ENCODE measurements at regions not wholly inside any gene's neighbourhood (a gene's known extent, or its start where the extent isn't known, plus 50 kb on each side); places are given as distances from the start of the nearest gene placed in this dataset.

- TF ChIP-seq, protein P1, sequence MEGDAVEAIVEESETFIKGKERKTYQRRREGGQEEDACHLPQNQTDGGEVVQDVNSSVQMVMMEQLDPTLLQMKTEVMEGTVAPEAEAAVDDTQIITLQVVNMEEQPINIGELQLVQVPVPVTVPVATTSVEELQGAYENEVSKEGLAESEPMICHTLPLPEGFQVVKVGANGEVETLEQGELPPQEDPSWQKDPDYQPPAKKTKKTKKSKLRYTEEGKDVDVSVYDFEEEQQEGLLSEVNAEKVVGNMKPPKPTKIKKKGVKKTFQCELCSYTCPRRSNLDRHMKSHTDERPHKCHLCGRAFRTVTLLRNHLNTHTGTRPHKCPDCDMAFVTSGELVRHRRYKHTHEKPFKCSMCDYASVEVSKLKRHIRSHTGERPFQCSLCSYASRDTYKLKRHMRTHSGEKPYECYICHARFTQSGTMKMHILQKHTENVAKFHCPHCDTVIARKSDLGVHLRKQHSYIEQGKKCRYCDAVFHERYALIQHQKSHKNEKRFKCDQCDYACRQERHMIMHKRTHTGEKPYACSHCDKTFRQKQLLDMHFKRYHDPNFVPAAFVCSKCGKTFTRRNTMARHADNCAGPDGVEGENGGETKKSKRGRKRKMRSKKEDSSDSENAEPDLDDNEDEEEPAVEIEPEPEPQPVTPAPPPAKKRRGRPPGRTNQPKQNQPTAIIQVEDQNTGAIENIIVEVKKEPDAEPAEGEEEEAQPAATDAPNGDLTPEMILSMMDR (IDR thresholded peaks at IDR 0.05), result no peak
- TF ChIP-seq ZFX (IDR thresholded peaks at IDR 0.05; ENCODE audit: borderline replicate concordance), result no peak
- H3K27ac ChIP-seq, result no peak overlapping the region
Observed at GRCh38 chr10:53130337-53130736, 357.8 kb upstream of the MBL2 start.

DNA sequence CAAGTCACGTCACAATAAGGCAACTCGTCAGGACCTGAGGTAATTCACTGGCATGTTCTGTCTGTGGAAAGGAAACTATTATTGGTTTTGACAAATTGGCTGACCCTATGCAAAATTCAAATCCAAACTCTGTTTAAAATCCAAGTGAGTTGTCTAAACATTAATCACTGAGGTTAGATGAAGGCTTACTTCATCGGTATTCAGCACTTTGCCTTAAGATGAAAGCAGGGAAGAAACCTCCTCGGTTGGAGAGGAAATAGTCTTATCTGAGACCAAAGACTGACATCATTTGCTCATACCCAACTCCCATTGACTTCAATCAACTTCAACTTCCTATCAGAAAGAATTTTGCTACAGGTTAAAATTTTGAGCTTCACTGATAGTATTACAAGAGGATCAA lies 355.1 kb upstream of the MBL2 start:
- TF ChIP-seq ZFX (IDR thresholded peaks at IDR 0.05; ENCODE audit: borderline replicate concordance), result no peak

DNA sequence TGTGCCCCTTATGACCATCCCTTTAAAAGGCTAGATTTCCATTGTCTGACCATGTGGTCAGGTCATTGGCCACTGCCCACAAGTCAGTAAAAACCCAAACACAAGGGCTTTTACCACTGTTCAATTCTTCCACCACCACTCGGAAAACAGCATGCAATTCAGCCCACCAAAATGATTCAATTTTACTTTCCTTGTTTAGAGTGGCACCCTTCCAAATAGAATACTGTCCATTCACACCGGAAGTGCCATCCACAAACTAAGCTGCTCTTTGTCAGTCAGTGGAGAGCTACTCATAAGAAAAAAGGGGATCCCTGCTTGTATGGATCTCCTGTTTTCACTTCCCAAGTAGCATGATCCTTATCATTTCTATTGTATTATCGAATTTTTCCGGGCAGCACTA lies 350.7 kb upstream of the MBL2 start:
- no peak for TF ChIP-seq ZFX (IDR thresholded peaks at IDR 0.05; ENCODE audit: borderline replicate concordance)
- TF ChIP-seq, protein P1 (IDR thresholded peaks at IDR 0.05), result no peak
- H3K27ac ChIP-seq, result no peak overlapping the region

More for the DNA sequence above, 355.1 kb upstream of the MBL2 start:
- no peak overlapping the region for H3K27ac ChIP-seq

DNA sequence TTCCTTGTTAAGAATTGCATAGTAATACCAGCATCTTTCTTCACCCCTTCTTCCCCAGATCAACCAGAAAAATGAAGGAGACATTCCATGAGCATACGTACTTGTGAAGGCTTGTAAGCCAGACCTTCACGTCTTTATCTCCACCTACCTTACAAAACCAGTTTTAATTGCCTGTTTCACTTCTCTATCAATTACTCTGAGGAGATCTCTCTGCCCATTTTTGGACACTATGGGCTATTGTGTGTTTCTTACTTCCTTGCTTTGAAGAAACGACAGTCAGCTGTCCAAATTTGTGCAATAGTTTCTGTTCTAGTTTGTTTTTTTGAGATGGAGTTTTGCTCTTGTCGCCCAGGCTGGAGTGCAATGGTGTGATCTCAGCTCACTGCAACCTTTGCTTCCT lies 349.7 kb upstream of the MBL2 start:
- TF ChIP-seq ZFX (IDR thresholded peaks at IDR 0.05; ENCODE audit: borderline replicate concordance), result no peak
- TF ChIP-seq, protein P1 (IDR thresholded peaks at IDR 0.05), result no peak
- H3K27ac ChIP-seq, result no peak overlapping the region

DNA sequence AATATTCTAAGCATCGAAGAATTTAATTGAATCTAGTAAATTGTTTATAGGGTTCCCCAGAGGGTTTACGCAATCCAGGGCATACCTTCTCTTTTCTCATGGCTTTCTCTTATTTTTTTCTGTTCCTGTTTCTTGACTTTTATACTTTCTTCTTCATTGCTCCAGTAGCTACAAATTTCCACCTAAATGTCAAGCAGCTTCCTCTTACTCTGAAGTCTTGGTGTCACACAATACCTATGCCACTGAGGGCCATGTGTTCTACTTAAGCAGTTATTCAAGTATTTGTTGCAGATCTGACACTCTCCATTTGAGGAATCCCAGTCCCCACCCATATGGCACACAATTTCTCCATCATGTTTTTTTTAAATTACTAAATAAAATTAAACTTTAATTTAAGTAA lies 343.1 kb upstream of the MBL2 start:
- no peak overlapping the region for H3K27ac ChIP-seq
- TF ChIP-seq, protein P1 (IDR thresholded peaks at IDR 0.05), result no peak
- no peak for TF ChIP-seq ZFX (IDR thresholded peaks at IDR 0.05; ENCODE audit: borderline replicate concordance)

- H3K27ac ChIP-seq, result no peak overlapping the region
- TF ChIP-seq, protein P1 (IDR thresholded peaks at IDR 0.05), result no peak
- no peak for TF ChIP-seq ZFX (IDR thresholded peaks at IDR 0.05; ENCODE audit: borderline replicate concordance)
Observed at GRCh38 chr10:53111529-53111928, 338.9 kb upstream of the MBL2 start.

GRCh38 chr10:53109320-53109719 lies 336.7 kb upstream of the MBL2 start:
- no peak overlapping the region for H3K27ac ChIP-seq
- TF ChIP-seq ZFX (IDR thresholded peaks at IDR 0.05; ENCODE audit: borderline replicate concordance), result no peak
- TF ChIP-seq, protein P1 (IDR thresholded peaks at IDR 0.05), result no peak

- TF ChIP-seq, protein P1 (IDR thresholded peaks at IDR 0.05), result no peak
- TF ChIP-seq ZFX (IDR thresholded peaks at IDR 0.05; ENCODE audit: borderline replicate concordance), result no peak
- no peak overlapping the region for H3K27ac ChIP-seq
Observed at GRCh38 chr10:53108317-53108934, 335.8 kb upstream of the MBL2 start.

Data from 22Rv1 (cell line).